Epithelial cell of prostate (primary cell): ENCODE measurements at regions not wholly inside any gene's neighbourhood (a gene's known extent, or its start where the extent isn't known, plus 50 kb on each side); places are given as distances from the start of the nearest gene placed in this dataset.

Experiments used
- DNase-seq: peaks from one replicate; pipeline ENCODE4 v3.0.0-alpha.2; 2011; ENCODE audit warnings: low read depth, low spot score
- H3K27ac ChIP-seq: fragments of 450-650 bp; 2 replicates; pipeline ENCODE4 v1.5.1; 2017; ENCODE audit warnings: mild to moderate bottlenecking

- no peak for DNase-seq
Observed at GRCh38 chr9:96135076-96135752, 166.8 kb downstream of the HSD17B3 start.

DNA sequence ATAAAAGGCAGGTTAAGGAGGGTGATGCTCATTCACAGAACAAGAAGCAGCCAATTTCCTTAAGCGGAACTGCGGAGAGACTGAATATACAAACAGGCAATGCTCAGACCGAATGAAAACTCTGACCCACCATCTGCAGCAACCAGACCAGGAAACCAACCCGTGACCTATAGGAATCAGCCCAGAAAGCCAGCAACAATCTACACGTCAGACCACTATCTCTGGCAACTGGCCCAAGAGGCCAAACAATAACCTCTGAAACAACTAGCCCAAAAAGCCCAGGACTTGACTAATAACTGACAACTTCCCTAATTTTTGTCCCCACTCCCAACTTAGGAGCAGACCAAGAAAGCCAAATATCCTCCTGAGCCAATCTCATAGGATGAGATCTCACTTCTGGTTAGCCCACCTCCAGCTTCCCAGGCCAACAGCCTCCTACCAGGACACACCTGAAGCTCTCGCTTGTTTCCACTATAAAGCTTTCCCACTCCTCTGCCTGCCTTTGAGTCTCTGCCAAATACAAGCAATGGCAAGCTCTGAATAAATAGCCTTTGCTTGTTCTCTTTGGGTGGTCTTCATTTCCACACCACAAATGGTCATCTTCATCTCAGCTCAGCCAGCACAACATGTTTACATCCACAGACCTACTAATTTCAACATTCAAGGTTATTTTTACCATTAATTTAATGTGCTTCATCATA lies 168.5 kb downstream of the HSD17B3 start:
- no peak for DNase-seq
- no peak overlapping the region for H3K27ac ChIP-seq

More at GRCh38 chr9:96135076-96135752, 166.8 kb downstream of the HSD17B3 start:
- H3K27ac ChIP-seq = no peak overlapping the region

- H3K27ac ChIP-seq = no peak overlapping the region
- DNase-seq = no peak
Observed at GRCh38 chr9:96131825-96132224, 170.2 kb downstream of the HSD17B3 start.

GRCh38 chr9:96130970-96131369 lies 171.0 kb downstream of the HSD17B3 start:
- no peak for DNase-seq
- no peak overlapping the region for H3K27ac ChIP-seq

DNA sequence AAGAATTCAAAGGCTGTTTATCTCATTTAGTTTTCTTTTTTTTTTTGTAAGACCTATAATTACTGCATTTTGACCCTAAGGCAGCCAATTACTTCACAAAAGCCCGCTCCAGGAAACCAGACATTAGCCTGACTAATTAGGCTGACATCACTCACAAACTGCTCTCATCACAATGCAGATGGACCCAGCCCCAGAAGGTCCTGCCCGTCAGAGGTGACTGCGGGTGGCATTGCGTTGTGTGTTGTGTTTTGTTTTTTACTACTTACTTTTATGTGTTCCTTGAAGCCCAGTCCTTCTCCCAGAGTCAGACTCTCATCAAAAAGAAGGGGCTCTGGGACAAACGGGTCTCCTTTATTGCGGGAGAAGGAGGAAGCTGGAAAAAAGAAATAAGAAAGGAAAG lies 172.2 kb downstream of the HSD17B3 start:
- DNase-seq = no peak
- H3K27ac ChIP-seq = no peak overlapping the region

DNA sequence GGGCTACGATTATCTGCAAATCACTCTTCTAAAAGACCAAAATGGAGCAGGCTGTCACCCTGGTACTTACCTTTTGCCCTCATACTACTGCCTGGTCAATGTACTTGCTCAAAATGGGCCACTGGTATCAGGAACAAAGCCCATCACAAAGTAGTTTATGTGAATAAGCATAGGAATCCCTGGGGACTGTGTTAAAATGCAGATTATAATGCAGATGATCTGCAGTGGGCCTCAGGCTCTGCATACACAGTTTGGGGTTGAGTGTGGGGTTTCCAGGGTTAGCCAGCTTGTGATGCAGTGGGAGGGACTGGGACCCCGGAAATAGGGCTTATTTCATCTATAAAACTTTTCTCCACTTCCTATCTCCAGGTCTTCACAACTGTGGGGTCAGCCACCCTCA lies 173.1 kb downstream of the HSD17B3 start:
- no peak overlapping the region for H3K27ac ChIP-seq
- DNase-seq = no peak

- no peak for DNase-seq
- H3K27ac ChIP-seq = no peak overlapping the region
Observed at GRCh38 chr9:96126321-96126881, 175.6 kb downstream of the HSD17B3 start.

DNA sequence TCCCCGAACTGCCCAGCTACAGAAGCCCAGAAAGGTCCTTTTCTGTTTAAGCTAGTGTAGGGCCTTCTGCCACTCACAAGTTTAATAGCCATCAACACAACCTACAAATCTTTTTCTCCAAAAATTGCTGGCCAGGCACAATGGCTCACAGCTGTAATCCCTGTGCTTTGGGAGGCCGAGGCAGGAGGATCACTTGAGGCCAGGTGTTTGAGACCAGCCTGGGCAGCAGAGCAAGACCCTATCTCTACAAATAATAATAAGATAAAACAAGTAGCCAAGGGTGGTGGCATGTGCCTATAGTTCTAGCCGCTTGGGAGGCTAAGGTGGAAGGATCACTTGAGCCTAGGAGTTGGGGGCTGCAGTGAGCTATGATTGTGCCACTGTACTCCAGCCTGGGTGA lies 176.4 kb downstream of the HSD17B3 start:
- H3K27ac ChIP-seq = no peak overlapping the region
- DNase-seq = no peak

GRCh38 chr9:96122751-96123150 lies 179.2 kb downstream of the HSD17B3 start:
- DNase-seq = no peak

DNA sequence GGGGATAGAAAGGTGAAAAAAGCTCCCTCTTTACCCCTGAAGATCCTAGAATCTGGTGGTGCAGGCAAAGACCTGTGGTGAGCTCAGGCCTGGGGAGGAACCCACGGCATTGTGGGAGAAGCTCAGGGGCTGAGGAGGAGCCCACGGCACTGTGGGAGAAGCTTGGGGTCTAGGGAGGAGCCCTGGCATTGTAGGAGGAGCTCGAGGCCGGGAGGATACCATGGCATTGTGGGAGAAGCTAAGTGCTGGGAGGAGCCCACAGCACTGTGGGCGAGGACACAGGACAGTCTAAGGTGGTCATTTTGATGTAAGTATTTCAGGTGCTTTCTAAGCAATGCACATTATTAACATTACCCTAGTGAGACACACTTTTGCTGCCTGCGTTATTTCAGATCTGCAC lies 179.7 kb downstream of the HSD17B3 start:
- no peak overlapping the region for H3K27ac ChIP-seq
- DNase-seq = no peak

More at GRCh38 chr9:96122751-96123150, 179.2 kb downstream of the HSD17B3 start:
- H3K27ac ChIP-seq = no peak overlapping the region

- no peak for DNase-seq
- H3K27ac ChIP-seq = no peak overlapping the region
Observed at GRCh38 chr9:96121136-96121535, 180.8 kb downstream of the HSD17B3 start.

DNA sequence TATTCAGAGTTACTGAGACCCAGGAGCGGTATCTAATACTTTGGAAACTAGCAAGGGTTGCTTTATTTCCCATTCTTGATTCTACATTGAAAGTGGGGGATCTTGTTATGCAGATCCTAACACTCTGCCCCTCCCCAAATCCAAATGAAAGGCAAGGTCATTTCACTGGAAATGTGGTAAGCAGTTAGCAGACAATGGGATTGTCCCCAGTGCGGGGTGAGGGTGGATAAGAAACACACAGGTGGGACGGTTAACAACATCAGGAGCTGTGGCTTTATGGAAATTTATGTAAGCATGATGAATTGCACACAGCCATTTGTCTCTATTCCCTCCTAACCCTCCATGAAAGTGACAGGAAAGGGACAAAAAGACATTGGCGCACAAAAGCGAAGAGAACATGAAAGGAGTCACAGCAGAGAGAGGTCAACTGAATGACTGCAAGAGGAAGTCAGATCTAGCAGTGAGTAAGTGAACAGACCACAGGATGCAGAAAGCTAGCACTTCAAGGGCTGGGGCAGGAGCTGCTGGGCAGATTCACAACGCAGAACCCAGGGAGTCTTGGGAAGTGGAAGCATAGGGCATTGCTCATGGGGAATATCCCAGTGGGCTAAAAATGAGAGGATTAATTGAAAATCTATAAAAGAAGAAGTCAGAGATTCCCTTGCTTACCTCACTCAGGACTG lies 184.4 kb downstream of the HSD17B3 start:
- no peak overlapping the region for H3K27ac ChIP-seq
- no peak for DNase-seq

GRCh38 chr9:96116275-96117064 lies 185.5 kb downstream of the HSD17B3 start:
- no peak for DNase-seq
- H3K27ac ChIP-seq = no peak overlapping the region

DNA sequence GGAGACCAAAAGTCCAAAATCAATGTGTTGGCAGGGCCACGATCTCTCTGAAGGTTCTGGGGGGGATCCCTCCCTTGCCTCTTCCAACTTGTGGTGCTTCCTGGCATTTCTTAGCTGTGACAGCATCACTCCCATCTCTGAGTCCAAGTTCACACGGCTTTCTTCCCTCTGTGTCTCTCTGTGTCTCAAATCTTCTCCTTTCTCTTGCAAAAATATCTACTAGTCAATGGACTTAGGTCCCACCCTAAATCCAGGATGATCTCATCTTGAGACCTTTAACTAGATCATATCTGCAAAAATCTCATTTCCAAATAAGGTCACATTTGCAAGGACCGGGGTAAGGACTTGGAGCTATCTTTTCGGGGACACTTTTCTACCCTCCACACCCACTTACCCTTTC lies 186.1 kb downstream of the HSD17B3 start:
- no peak overlapping the region for H3K27ac ChIP-seq
- no peak for DNase-seq

DNA sequence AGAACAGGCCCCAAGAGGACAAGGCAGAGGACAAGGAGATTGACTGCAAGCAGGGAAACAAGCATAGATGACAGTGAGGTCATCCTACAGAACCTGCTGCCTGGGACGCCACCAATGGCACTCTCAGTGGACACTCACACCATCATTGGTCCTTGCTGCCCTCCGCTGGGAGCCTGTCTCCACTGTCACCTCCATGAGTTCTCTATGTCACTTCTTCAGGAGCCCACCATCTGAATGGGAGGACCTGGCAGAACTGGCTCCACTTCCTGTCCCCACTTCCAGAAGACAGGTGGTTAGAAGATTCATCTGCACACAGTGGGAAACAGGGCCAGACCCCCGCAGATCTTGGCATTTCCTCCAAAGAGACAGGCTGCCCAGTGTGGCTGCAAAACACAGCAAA lies 188.9 kb downstream of the HSD17B3 start:
- H3K27ac ChIP-seq = no peak overlapping the region
- DNase-seq = no peak

DNA sequence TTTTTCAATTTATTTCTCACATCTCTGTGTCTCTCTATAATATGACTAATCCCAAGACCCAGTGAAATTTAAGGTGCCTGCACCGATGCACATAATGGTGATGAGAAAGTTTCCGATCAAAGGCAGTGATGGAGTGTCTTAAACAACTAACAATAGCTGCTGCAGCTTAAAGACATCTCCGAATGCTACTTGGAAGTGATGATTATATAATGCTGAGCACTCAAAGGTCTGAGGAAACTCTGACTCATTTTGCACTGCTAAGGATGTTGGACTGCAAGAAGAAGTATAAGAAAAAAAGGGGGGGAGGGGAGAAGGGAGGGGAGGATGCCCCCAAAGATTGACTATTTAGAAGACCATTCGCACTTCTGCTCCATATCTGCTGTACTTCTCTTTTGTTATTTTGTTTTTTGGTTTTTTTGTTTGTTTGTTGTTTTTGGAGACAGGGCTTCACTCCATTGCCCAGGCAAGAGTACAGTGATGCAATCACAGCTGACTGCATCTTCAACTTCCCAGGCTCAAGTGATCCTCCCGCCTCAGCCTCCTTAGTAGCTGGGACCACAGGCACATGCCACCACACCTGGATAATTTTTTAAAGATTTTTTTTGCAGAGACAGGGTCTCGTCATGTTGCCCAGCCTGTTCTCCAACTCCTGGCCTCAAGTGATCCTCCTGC lies 192.2 kb downstream of the HSD17B3 start:
- no peak for DNase-seq
- no peak overlapping the region for H3K27ac ChIP-seq

GRCh38 chr9:96108691-96109380 lies 193.1 kb downstream of the HSD17B3 start:
- H3K27ac ChIP-seq = no peak overlapping the region
- DNase-seq = no peak

DNA sequence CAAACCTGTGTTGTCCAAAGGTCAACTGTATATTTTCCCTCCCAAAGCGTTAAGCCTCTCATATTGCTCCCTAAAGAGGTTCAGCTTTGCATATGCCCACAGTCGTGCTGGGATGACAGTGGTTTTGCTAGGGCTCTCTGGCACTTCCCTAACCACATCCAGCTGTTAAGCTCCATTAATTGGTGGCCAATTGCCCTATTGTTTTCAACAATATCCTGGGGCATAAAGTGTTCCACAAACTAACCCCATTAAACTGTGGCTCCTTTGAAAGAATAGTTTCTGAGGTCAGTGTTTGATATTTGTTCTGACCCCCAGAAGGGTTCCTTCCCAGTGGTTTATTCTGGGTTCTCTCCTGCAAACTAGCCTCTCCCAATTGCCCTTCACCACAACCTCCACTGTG lies 194.5 kb downstream of the HSD17B3 start:
- no peak for DNase-seq
- no peak overlapping the region for H3K27ac ChIP-seq
